ENCODE measurements at regions not wholly inside any gene's neighbourhood (a gene's known extent, or its start where the extent isn't known, plus 50 kb on each side); places are given as distances from the start of the nearest gene placed in this dataset.
"Not testable (repeated sequence)": the region's sequence is repeated elsewhere in the genome, so short reads cannot be mapped to it uniquely, and the experiment has no call there.

- WGBS: 87% methylated on average over 16 of the region's 17 CpGs
- not testable (repeated sequence) for DNase-seq (ENCODE audit: extremely low spot score); H3K4me1 ChIP-seq (ENCODE audit: insufficient read depth); H3K4me3 ChIP-seq (ENCODE audit: low read depth, low read length); H3K36me3 ChIP-seq (ENCODE audit: insufficient read depth); H3K27ac ChIP-seq (ENCODE audit: low read depth)
Observed at GRCh38 chr9:65389710-65390109, 104.7 kb upstream of the FOXD4L5 start.

- not testable (repeated sequence) for H3K4me1 ChIP-seq (ENCODE audit: insufficient read depth); H3K4me3 ChIP-seq (ENCODE audit: low read depth, low read length); H3K27ac ChIP-seq (ENCODE audit: low read depth); DNase-seq (ENCODE audit: extremely low spot score); H3K36me3 ChIP-seq (ENCODE audit: insufficient read depth)
- 91% methylated on average over 28 of the region's 28 CpGs for WGBS
Observed at GRCh38 chr9:65389216-65389615, 104.2 kb upstream of the FOXD4L5 start.

GRCh38 chr9:65386699-65387098 lies 101.7 kb upstream of the FOXD4L5 start:
- peak overlapping the region; percentile 26 for H3K4me3 ChIP-seq (ENCODE audit: low read depth, low read length)
- not testable (repeated sequence) for H3K27ac ChIP-seq (ENCODE audit: low read depth); H3K36me3 ChIP-seq (ENCODE audit: insufficient read depth); H3K4me1 ChIP-seq (ENCODE audit: insufficient read depth)
- WGBS: 51% methylated on average over 28 of the region's 28 CpGs
- DNase-seq (ENCODE audit: extremely low spot score): peak; percentile 35

- H3K4me3 ChIP-seq (ENCODE audit: low read depth, low read length); H3K36me3 ChIP-seq (ENCODE audit: insufficient read depth): not testable (repeated sequence)
Observed at GRCh38 chr9:65386191-65386590, 101.2 kb upstream of the FOXD4L5 start.

GRCh38 chr9:65385655-65386024 lies 100.6 kb upstream of the FOXD4L5 start:
- H3K4me3 ChIP-seq (ENCODE audit: low read depth, low read length); H3K4me1 ChIP-seq (ENCODE audit: insufficient read depth); H3K36me3 ChIP-seq (ENCODE audit: insufficient read depth); H3K27ac ChIP-seq (ENCODE audit: low read depth); DNase-seq (ENCODE audit: extremely low spot score): not testable (repeated sequence)
- 73% methylated on average over 22 of the region's 22 CpGs for WGBS

More at GRCh38 chr9:65386191-65386590, 101.2 kb upstream of the FOXD4L5 start:
- 68% methylated on average over 18 of the region's 18 CpGs for WGBS
- not testable (repeated sequence) for DNase-seq (ENCODE audit: extremely low spot score); H3K4me1 ChIP-seq (ENCODE audit: insufficient read depth); H3K27ac ChIP-seq (ENCODE audit: low read depth)

- not testable (repeated sequence) for H3K4me3 ChIP-seq (ENCODE audit: low read depth, low read length); H3K4me1 ChIP-seq (ENCODE audit: insufficient read depth); DNase-seq (ENCODE audit: extremely low spot score); H3K27ac ChIP-seq (ENCODE audit: low read depth); H3K36me3 ChIP-seq (ENCODE audit: insufficient read depth)
- WGBS: 66% methylated on average over 61 of the region's 61 CpGs
Observed at GRCh38 chr9:65384759-65385654, 100.0 kb upstream of the FOXD4L5 start.

- H3K4me3 ChIP-seq (ENCODE audit: low read depth, low read length); H3K4me1 ChIP-seq (ENCODE audit: insufficient read depth); H3K36me3 ChIP-seq (ENCODE audit: insufficient read depth); DNase-seq (ENCODE audit: extremely low spot score); H3K27ac ChIP-seq (ENCODE audit: low read depth): not testable (repeated sequence)
- WGBS: 64% methylated on average over 11 of the region's 11 CpGs
Observed at GRCh38 chr9:65384066-65384465, 99.1 kb upstream of the FOXD4L5 start.

- H3K4me3 ChIP-seq (ENCODE audit: low read depth, low read length); H3K36me3 ChIP-seq (ENCODE audit: insufficient read depth); DNase-seq (ENCODE audit: extremely low spot score); H3K4me1 ChIP-seq (ENCODE audit: insufficient read depth); H3K27ac ChIP-seq (ENCODE audit: low read depth): not testable (repeated sequence)
- WGBS: 81% methylated on average over 20 of the region's 20 CpGs
Observed at GRCh38 chr9:65383646-65384045, 98.6 kb upstream of the FOXD4L5 start.

- not testable (repeated sequence) for H3K36me3 ChIP-seq (ENCODE audit: insufficient read depth); DNase-seq (ENCODE audit: extremely low spot score)
Observed at GRCh38 chr9:65382701-65383318, 97.8 kb upstream of the FOXD4L5 start.

More at GRCh38 chr9:65382701-65383318, 97.8 kb upstream of the FOXD4L5 start:
- not testable (repeated sequence) for H3K27ac ChIP-seq (ENCODE audit: low read depth); H3K4me3 ChIP-seq (ENCODE audit: low read depth, low read length); H3K4me1 ChIP-seq (ENCODE audit: insufficient read depth)
- WGBS: 57% methylated on average over 38 of the region's 38 CpGs
